Stimulated activated CD4-positive, alpha-beta T cell treated with anti-CD3 and anti-CD28 coated beads, Interleukin-2, amount 100 ng/mL, for 48 hours (primary cell): ENCODE measurements at regions not wholly inside any gene's neighbourhood (a gene's known extent, or its start where the extent isn't known, plus 50 kb on each side); places are given as distances from the start of the nearest gene placed in this dataset.
"Not testable (repeated sequence)": the region's sequence is repeated elsewhere in the genome, so short reads cannot be mapped to it uniquely, and the experiment has no call there.

Experiments used
- DNase-seq, 2 donors: peaks; one replicate each; pipeline ENCODE4 v3.0.0-alpha.2; 2020

DNA sequence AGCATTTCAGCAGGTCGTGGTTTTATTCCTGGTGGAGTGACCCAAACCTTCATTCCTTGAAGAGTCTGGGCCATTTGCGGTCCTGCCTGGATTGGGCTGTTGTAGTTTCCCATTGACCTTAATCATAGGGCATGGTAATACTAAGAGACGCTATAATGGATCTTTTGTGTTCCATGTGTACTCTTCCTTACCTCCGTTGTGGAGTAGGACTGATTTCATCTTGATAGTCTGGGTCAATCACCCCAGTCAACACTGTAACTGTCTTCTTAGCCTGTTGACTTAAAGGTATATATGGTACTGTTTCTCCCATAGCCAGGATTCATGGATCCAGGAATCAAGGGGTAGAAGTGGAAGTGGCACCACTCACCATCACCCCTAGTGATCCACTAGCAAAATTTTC is 643.6 kb downstream of the PLOD2 start:
- DNase-seq = not testable (repeated sequence)

DNA sequence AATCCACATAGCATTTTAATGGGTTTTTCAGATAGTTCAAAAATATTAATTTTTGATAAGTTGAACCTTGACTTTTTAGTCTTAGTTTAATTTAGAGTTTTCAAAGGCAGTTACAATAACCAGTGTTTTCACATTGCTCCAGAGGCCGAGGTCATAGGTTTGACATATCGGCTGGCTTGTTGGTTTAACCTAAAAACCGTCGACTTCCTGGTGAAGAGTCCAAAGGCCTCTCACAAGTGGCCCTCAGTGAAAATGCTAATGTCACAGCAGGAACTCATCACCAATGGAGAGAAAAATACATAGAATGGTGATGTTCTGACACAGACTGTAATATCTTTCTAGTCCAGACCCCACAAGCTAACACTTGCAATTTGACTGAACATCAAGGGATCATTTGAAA is 642.3 kb downstream of the PLOD2 start:
- DNase-seq = no peak

DNA sequence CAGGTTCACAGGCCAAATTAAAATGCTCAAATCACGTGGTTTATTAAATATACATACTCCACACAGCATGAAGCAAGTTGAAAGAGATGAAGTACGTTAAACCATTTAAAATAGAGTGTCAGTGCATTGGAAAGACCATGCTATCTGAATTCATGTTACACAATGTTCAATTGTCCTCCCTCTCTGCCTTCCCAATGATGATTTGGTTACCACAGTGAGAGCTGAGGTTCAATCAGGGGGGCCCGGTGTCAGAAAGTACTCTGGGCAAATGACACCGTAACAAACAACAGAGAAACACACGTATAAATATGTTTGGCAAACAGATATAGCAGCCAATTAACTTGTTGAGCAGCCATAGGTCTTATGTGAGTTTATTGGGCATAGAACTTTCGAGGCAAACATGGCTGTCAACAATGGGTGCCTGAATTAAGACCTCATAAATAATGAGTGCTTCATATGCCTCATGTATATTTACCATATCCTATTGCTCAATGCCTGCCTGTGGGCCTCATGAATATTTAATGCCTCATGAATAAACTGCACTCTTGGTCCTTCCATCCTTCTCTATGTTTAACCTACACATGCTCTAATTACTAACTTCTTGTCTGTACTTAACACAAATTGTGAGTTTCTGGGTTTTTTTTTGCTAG is 641.5 kb downstream of the PLOD2 start:
- no peak for DNase-seq

DNA sequence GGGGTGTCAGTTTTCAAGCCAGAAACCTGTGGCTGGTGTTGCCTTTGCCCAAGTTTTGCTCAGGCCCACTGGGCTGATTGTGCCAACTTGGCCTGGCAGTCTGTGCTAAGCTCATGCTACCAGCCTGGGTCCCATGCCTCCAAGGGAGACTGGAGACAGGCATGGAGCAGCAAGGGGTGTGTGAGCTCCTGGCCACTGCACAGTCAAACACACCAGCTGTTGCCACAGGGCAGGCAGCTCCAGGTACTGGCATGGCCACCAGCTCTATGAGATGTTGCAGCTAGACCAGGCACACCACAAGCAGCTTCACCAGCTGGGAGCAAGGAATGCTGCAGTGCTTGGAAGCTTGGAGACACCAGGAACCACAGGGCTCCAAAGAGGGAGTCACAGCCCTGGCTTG is 638.8 kb downstream of the PLOD2 start:
- no peak for DNase-seq

DNA sequence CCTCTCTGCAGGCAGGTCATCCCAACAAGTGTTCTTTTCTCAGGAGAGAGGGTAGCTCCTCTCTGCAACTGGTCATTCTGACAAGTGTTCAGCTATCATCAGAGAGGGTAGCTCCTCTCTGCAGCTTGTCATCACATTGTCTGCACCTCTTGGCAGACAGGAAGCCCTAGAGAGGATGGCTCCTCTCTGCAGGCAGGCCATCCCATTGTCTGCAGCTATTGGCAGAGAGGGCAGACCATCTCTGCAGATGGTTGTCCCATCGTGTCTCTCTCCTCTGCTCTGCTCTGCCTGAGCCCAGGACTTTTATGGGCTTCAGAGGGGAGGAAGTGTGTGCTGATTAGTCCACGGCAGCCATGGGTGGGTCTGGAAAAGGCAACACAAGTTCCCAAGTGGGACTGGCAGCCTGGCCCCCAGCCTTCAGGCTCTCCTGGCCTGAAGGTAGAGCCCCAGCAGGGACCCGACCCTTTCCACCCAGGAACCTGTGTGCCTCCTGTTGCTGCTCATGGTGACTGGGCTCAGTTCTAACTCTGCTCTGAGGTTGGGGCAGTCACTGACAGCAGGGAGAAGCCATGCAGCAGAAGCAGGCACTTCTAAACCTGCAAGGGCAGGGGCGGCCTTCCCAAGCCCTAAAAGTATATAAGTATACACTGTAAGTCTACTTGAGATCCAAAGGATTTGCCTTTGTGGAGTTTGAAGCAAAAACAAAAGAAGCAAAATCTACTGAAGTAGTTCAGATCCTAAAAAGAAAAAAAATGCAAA is 637.9 kb downstream of the PLOD2 start:
- no peak for DNase-seq

DNA sequence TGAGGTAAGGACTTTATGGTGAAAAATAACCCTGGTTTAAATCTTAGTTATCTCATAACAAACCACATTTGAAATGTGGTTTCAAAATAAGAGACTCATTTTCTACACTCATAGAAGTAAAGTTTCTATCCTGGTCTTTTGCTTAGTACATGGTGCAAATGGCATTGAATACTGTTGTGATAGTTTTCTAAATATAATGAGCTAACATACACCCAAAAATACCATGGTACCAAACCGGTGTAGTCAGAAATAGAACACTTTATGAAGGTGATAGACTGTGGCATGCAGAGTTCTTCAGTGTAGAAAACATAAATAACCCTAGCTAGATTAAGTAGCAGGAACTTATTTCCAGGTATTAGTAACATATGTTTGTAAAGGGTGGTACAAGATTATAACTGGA is 629.4 kb downstream of the PLOD2 start:
- DNase-seq = no peak

DNA sequence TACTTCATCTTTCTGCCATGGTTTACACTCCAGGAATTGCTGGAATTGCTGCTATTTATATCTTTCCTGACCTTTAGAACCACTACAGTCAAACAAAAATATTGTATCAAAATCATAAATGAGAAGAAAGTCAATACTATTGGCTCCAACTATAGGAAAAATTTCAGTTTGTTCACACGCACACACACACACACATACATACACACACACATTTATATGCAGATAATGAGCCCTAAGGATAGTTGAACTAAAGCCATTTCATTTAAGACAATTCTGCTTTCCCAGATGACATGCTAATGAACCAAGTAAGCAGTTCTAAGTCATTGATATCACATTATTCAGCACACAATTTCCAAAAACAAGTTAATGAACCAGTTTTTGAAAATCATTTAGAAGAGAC is 627.3 kb downstream of the PLOD2 start:
- no peak for DNase-seq

DNA sequence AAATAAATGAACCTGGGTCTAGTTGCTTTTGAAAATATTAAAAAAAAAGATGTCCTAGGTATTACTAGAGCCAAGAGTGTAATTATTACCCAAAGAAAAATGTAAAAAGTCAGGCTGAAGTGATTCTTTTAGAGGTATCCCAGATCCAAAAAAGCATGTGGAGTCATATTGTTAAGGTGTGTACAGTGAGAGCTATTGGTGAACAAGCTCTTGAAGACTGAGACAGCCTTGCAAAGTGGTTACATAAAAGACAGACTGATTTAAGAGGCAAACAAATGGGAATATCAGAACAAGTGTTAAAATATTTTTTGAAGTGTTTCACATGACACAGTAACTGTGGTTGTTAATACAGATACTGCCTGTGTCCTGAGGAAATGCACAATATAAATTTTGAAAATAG is 624.5 kb downstream of the PLOD2 start:
- no peak for DNase-seq

DNA sequence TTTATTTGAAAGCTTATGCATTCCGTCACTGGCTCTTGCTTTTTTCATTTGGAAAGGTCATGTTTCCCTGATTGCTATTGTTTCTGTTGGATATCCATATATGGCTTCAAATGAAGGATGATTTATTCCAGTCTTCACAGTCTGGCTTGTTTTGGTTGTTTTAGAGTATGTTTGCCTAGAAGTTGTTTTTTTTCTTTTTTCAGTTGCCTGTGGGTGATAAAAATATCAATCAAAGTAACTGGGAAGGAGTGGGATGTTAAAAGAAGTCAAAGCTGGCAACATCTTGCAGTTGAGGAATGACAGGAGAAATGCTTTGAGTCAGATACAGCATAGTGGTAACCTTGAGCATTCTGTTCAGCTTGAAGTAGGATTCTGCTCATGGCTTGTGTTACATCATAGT is 610.5 kb downstream of the PLOD2 start:
- DNase-seq = no peak

DNA sequence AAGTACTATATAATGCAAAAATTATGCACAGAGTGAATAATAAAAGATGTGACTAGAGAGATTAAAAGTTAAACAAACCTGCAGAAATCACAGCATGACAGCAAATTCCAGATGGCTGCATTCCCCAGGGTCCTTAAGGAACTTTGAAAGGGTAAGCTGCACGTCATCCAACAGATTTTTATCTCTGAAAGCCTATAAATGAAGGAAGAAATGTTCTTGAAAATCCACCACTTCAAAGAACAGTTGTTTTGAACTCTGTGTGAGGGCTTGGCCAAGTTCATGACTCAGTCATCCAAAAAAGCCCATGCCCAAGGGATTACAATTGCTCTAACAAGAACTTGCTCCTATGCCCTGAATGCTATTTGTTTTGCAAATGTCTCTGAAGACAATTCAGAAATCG is 603.6 kb downstream of the PLOD2 start:
- no peak for DNase-seq

DNA sequence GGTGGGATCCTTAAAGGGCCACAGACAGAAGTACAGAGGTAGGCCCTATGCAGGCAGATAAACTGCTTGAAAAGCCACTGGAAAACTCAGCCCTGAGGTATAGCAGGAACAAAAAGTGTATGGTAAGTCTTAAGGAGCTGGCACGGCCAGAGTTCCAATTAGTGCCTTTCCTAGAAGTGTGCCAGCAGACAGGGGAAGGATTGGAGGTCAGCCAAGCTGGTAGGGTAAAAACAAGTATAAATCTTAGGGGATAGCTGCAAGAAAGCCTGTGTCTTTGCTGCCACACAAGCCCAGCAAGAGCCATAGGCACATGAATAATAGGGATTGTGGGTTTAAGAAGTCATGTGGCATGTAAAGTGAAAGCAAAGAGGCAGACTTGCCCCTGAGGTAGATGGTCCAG is 582.5 kb downstream of the PLOD2 start:
- DNase-seq = no peak

DNA sequence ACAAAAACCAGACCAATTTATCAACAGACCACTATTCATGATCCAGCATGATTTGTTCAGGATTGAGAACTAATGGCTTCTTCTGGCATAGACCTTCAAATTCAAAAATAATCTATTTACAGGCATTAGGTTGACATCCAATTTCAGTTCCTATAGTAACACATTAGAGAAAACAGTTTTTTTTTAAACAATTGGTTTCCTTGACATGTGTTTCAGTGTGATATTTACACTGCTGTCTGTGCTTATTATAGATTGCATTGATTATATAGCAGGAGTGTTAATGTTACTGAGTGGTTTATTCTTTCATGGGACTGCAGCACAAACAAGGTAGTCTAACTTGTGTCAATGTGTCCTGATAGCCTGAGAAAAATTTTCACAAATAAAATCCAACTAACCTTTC is 579.3 kb downstream of the PLOD2 start:
- DNase-seq = no peak

DNA sequence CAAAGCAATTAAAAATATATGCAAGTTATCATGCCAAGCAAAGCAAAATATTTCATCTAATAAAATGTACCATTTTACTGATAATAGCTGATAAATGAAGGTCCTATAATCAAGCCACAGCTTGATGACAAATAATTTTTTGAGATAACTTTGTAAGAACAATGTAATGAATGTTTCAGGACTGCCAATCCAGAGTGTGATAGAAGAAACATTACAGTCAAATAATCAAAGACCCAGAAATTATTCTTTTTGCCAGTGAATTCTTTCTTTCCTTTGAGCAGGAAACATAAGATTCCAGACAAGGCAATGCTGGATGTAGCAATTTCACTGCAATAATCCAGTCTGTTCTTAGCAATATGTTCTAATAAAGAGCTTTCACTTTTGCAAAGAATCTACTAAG is 556.1 kb downstream of the PLOD2 start:
- no peak for DNase-seq

DNA sequence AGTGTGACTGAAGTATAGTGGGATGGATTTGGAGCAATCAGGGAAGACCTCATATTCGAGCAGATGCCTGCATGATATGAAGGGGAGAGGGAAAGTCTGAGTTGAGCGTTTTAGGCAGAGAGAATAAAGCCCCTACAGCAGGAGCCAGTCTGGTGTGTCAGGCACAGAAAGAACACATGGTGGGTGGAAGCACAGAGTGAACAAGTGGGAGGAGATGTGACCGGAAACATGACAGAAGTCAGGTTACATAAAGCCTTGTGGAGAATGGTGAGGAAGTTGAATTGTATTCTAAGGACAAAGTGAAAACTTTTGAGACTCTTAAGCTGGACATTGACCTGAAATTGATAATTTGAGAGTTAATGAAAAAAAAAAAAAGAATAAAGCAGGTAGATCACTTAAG is 541.0 kb downstream of the PLOD2 start:
- DNase-seq = no peak

DNA sequence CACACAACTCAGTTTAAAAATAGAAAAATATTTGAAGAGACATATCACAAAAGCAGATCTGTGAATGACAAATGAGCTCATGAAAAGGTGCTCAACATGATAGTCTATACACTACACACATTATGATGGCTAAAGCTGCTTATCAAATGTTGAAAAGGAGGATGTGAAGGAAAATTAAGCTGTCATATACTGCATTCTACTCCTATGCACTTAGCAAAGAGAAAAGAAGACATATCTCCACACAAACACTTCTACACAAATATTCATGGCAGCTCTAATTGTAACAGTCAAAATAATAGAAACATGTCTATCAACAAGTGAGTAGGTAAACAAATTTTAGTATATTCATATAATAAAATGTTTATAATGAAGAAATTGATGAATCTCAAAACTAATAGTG is 540.5 kb downstream of the PLOD2 start:
- DNase-seq = no peak

DNA sequence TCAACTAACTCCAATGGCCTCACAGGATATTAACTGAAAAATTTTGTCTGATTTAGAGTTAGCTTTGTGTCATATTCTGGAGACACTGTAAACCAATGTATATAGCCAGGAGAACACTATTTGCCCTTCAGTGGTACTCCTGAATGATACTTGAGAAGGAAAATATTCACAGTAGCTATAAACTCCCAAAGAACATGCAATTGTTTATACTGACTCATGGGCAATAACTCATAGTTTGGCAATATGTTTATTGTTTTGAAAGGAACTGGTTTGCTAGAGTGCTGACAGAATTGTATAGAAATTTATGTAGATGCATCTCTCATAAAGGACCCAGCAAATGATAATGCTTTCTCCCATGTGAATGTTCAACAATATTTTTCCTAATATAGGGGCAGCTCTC is 537.6 kb downstream of the PLOD2 start:
- no peak for DNase-seq

DNA sequence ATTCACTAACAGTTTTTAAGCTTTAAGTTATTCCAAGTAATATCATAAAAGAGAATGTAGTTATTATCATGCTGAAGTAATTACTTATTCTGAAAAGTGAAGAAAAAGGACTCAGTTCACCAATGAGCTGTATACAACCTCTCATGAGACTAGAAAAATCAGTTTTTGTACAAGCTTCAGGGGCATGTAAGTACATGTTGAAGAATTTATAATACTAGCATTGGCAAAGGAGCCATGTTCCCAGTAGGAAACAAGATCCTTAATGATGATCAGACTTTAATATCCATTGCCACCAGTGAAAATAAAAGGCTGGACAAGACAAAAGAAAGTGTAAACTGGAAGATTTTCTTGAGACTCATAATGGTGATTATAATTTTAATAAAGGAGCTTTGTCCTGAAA is 532.8 kb downstream of the PLOD2 start:
- DNase-seq = no peak

DNA sequence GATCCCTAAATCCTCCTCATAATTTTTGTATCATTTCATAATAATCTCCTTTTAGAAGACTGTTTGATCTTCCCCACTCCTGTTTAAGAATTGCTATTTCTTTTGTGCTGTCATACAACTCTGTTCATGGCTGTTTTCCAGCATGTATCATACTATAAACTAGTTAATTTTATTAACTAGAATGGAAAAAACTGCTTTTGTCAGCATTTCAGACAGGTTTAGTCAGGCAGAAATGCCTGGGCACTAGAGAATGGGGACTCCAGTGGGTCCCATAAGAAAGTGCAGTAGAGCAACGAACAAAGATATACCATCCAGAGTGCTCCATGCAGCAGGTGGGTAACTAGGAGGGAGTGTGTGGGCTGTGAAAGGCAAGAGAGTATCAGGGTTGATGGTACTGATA is 523.9 kb downstream of the PLOD2 start:
- no peak for DNase-seq

DNA sequence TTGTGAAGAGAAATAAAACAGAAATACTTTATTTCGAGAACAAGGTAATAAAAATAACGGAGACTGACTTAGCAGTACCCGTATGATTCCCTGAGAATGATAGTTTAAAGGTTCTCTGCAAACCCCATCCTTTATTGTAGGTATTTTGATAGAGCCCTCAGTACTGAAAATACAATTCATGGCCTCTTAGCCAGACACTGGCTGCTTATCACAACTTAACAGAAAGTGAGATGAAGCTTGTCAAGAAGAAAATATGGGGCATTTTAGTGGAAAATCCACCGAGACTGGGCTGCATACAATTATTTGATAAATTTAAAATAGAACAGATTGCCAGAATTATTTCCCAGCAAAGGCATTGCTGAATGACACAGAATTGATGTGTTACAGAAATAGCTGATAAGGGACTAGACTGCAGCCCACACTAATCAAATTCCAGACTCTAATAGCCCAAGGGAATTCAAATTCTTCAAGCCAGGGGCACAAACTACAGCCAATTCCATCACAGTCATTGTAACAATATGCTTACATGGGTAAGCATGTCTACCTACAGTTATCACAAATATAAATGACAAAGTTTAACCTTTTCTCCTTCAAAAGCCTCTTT is 521.9 kb downstream of the PLOD2 start:
- no peak for DNase-seq

DNA sequence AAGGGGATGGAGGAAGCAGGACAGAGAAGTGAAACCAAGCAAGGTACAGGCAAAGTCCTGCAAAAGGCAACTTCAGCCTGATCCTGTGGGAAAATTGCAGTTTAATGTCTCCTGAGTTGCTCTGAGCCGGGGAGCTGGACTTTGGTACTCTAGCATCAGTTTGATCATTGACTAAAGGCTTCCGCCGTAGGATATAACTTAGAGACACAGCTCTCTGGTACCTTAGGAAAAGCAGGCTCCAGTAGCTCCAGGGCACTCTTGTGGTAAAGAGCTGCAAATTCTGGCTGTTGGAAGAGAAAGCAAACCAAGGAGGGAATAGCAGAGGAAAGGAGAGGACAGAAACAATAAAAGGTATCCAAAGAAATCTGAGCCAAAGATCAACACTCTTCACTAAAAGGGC is 521.1 kb downstream of the PLOD2 start:
- no peak for DNase-seq

DNA sequence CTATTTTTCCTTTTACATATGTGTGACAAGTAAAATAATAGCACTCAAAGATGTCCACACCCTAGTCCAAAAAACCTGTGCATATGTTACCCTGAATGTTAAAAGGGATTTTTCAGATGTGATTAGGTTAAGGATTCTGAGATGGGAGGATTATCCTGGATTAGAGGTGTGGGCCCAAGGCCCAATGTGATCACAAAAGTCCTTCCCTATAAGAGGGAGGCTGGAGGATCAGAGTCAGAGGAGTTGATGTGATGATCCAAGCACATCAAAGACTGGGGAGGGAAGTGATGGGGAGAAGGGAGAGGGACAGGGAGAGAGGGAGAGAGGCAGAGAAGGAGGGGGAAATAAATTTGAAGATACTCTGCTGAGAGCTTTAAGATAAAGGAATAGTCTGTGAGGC is 512.6 kb downstream of the PLOD2 start:
- no peak for DNase-seq

DNA sequence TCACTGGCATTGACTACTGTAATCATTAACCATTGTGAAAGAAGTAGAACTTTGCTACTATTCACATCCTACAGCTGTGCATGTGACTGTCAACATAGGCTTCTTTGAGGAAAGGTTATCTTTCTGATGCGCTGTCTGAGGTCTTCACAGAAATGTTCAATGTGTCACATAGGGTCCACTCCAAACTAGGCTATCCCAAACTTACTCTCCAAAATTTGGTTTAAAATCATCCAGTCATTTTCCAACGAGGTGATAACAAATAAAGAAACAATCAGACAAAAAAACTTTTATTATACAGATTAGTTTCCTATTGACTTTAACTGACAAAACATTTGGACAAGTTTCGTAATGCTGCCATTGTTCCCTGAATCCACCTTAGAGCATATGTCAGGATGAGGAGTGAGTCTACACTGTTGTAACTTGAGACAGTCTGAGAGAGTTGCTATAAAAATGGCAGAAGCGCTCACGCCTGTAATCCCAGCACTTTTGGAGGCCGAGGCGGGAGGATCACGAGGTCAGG is 511.6 kb downstream of the PLOD2 start:
- DNase-seq = no peak

DNA sequence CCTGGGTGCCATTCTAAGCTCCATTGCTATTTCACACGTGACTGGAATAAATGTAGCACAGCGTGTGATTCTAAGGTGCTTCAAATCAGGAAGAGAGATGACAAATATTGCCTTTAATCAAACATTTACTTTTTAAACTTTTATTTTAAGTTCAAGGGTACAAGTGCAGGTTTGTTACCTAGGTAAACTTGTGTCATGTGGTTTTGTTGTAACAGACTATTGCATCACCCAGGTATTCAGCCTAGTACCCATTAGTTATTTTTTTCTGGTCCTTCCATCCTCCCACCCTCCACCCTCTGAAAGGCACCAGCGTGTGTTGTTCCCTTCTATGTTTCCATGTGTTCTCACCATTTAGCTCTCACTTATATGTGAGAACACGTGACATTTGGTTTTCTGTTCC is 510.8 kb downstream of the PLOD2 start:
- DNase-seq = no peak

DNA sequence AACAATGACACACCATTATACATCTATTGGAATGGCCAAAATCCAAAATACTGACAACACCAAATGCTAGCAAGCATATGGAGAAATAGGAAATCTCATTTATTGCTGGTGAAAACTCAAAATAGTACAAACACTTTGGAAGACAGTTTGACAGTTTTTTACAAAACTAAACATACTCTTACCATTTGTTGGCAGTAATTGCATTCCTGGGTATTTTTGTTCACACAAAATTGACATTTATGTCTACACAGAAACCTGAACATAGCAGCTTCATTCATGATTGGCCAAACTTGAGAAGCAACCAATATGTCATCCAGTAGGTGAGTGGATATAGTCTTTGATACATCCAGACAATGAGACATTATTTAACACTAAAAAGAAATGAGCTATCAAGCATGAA is 489.9 kb downstream of the PLOD2 start:
- no peak for DNase-seq
